ENCODE measurements at regions not wholly inside any gene's neighbourhood (a gene's known extent, or its start where the extent isn't known, plus 50 kb on each side); places are given as distances from the start of the nearest gene placed in this dataset.
A peak's percentile ranks its signal among the peaks of the same experiment; 100 is the strongest.

GRCh38 chr12:47303207-47303606 is 223.4 kb upstream of the AMIGO2 start:
- H3K4me1 ChIP-seq (ENCODE audit: control insufficient read depth, insufficient read depth, low read length), result peaks cover 8% of the 10 kb centered on the region
- BruUV-seq (replicated peaks), result no TSS peak
- ChIA-PET CTCF (interaction anchor here (0.7 to 2.1 kb wide), 3 partner anchors 267 to 271 kb away, joined by 3 to 7 read pairs (median 3); no protein-coding TSS in a partner anchor), POLR2A (ENCODE audit: unreplicated experiment) (interaction anchor here (0.6 kb wide), 1 partner anchor 271 kb away, joined by 3 read pairs; no protein-coding TSS in a partner anchor)
- ATAC-seq (ENCODE audit: low read depth) (peak; percentile 54), DNase-seq (peak; percentile 76)
- dilution Hi-C loops (cut with HindIII; ENCODE audit: low sequenced_read_pairs, unreplicated experiment) (no loop called here), in situ Hi-C loops (cut with MboI; ENCODE audit: low sequenced_read_pairs) (no loop called here), intact Hi-C loops (cut with micrococcal nuclease) (loop anchor here (1.0 to 10.0 kb wide), 3 partner anchors 206 to 382 kb away; partner anchors contain the start of genes AMIGO2 and PCED1B)
- H3K56ac ChIP-seq (ENCODE audit: extremely low read depth, insufficient read depth, low read length), result peak overlapping the region; percentile 66; the same call in 1 of the 2 replicates
- H3K9ac ChIP-seq (ENCODE audit: low read depth, low read length), result peak overlapping the region; percentile 20; the same call in 1 of the 2 replicates
- H3K27me3 ChIP-seq (ENCODE audit: control insufficient read depth, insufficient read depth, low read length), result no peaks in the 10 kb centered on the region
- peak overlapping the region; percentile 94 for H2BK120ac ChIP-seq (ENCODE audit: low read depth, low read length)
- H3K14ac ChIP-seq (replicated peaks; ENCODE audit: low read depth, low read length), result peak overlapping the region; percentile 73
- H3K9me1 ChIP-seq (ENCODE audit: insufficient read depth, low read length), result peaks cover 11% of the 10 kb centered on the region
- peak overlapping the region; percentile 20 for H2AK9ac ChIP-seq (replicated peaks; ENCODE audit: low read depth, low read length, poor library complexity)
- H3K27ac ChIP-seq (ENCODE audit: insufficient read depth, low read length), result peak overlapping the region; percentile 57
- H3K4ac ChIP-seq (ENCODE audit: low read depth, low read length), result peak overlapping the region; percentile 79
- H3K23ac ChIP-seq (ENCODE audit: low read depth, low read length), result peak overlapping the region; percentile 89
- peak overlapping the region; percentile 76 for H2AFZ ChIP-seq (replicated peaks; ENCODE audit: low read length, poor library complexity)
- H3K18ac ChIP-seq (ENCODE audit: low read depth, low read length), result peak overlapping the region; percentile 89
- peak overlapping the region; percentile 87 for H2BK20ac ChIP-seq (ENCODE audit: low read depth, low read length)
- H4K91ac ChIP-seq (ENCODE audit: insufficient read depth, low read depth, low read length), result peak overlapping the region; percentile 88
- peak overlapping the region; percentile 95 for H2AK5ac ChIP-seq (ENCODE audit: low read depth, low read length)
- H3K4me3 ChIP-seq (ENCODE audit: insufficient read depth, low read depth, low read length), result no peak overlapping the region
- H4K8ac ChIP-seq (ENCODE audit: low read depth in 2 of 2, low read length in 2 of 2), result peak overlapping the region; percentile 78 to 91
- H2BK5ac ChIP-seq (ENCODE audit: low read depth, low read length, poor library complexity, severe bottlenecking), result peak overlapping the region; percentile 92
- WGBS, 2 experiments (ENCODE audit: extremely low coverage in 2 of 2, insufficient read length in 1 of 2), result 45% methylated on average over 2 of the region's 7 CpGs; no CpG with 5 or more reads in 1 of the 2 experiments
- H4K20me1 ChIP-seq (ENCODE audit: insufficient read depth, low read length), result no peaks in the 10 kb centered on the region
- TF ChIP-seq MAZ (IDR thresholded peaks at IDR 0.05; ENCODE audit: borderline replicate concordance, low read depth, low read length) (no peak), CTCF (conservative IDR thresholded peaks at IDR 0.05; ENCODE audit: low read depth, low read length) (no peak), CHD1 (IDR thresholded peaks at IDR 0.05; ENCODE audit: low read depth, low read length) (no peak), RCOR1 (IDR thresholded peaks at IDR 0.05; ENCODE audit: insufficient replicate concordance, low read length) (no peak), NFE2L2 (IDR thresholded peaks at IDR 0.05; ENCODE audit: low read depth, low read length) (no peak), USF2 (IDR thresholded peaks at IDR 0.05; ENCODE audit: low read depth, low read length) (no peak), MAFK (IDR thresholded peaks at IDR 0.05; ENCODE audit: low read depth, low read length) (no peak), POLR2A (IDR thresholded peaks at IDR 0.05; ENCODE audit: low read depth, low read length) (no peak), FOS (IDR thresholded peaks at IDR 0.05; ENCODE audit: low read depth, low read length) (no peak), MXI1 (IDR thresholded peaks at IDR 0.05; ENCODE audit: borderline replicate concordance, low read depth, low read length) (no peak), CEBPB (IDR thresholded peaks at IDR 0.05; ENCODE audit: low read depth, low read length) (no peak), RFX5 (IDR thresholded peaks at IDR 0.05; ENCODE audit: low read depth, low read length) (no peak), RAD21 (IDR thresholded peaks at IDR 0.05; ENCODE audit: low read length) (no peak), BHLHE40 (IDR thresholded peaks at IDR 0.05; ENCODE audit: low read depth, low read length) (no peak), SMC3 (IDR thresholded peaks at IDR 0.05; ENCODE audit: low read depth, low read length) (no peak)
- TF ChIP-seq, protein P1, sequence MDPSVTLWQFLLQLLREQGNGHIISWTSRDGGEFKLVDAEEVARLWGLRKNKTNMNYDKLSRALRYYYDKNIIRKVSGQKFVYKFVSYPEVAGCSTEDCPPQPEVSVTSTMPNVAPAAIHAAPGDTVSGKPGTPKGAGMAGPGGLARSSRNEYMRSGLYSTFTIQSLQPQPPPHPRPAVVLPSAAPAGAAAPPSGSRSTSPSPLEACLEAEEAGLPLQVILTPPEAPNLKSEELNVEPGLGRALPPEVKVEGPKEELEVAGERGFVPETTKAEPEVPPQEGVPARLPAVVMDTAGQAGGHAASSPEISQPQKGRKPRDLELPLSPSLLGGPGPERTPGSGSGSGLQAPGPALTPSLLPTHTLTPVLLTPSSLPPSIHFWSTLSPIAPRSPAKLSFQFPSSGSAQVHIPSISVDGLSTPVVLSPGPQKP (IDR thresholded peaks at IDR 0.05; ENCODE audit: borderline replicate concordance, low read depth, low read length), result no peak
- peak overlapping the region; percentile 79; the same call in 1 of the 3 replicates for H2BK15ac ChIP-seq (ENCODE audit: low read depth, low read length)
- H3K4me2 ChIP-seq (ENCODE audit: low read depth, low read length), result no peak overlapping the region
- H3K9me3 ChIP-seq (ENCODE audit: control insufficient read depth, insufficient read depth, low read length), result no peaks in the 10 kb centered on the region
- H3K36me3 ChIP-seq (ENCODE audit: control insufficient read depth, insufficient read depth, low read length), result no peaks in the 10 kb centered on the region
- peak overlapping the region; percentile 85; the same call in 1 of the 2 replicates for H4K5ac ChIP-seq (ENCODE audit: low read depth, low read length)
- H3K79me1 ChIP-seq (ENCODE audit: low read depth in 1 of 2, low read length in 2 of 2), result no peaks in the 10 kb centered on the region
